ENCODE measurements at regions not wholly inside any gene's neighbourhood (a gene's known extent, or its start where the extent isn't known, plus 50 kb on each side); places are given as distances from the start of the nearest gene placed in this dataset.

GRCh38 chr1:70907563-70908310 is 139.9 kb downstream of the PTGER3 start:
- TF ChIP-seq CTCF (IDR thresholded peaks at IDR 0.05): no peak
- TF ChIP-seq MAX (CRISPR knock-in tag; IDR thresholded peaks at IDR 0.05): no peak
- TF ChIP-seq AFF4 (CRISPR knock-in tag; IDR thresholded peaks at IDR 0.05; ENCODE audit: borderline replicate concordance): no peak
- TF ChIP-seq ZNF423 (CRISPR knock-in tag; IDR thresholded peaks at IDR 0.05): no peak
- TF ChIP-seq NFYB (CRISPR knock-in tag; conservative IDR thresholded peaks at IDR 0.05; ENCODE audit: low read depth): no peak
- TF ChIP-seq SMAD4 (CRISPR knock-in tag; IDR thresholded peaks at IDR 0.05): no peak
- no peak for TF ChIP-seq JUN (CRISPR knock-in tag; IDR thresholded peaks at IDR 0.05)
- no peak for TF ChIP-seq E2F1 (CRISPR knock-in tag; IDR thresholded peaks at IDR 0.05)
- no peak for TF ChIP-seq ERG (CRISPR knock-in tag; IDR thresholded peaks at IDR 0.05)

Data from WTC11 (cell line).